Astrocyte of the cerebellum (primary cell): ENCODE measurements at regions not wholly inside any gene's neighbourhood (a gene's known extent, or its start where the extent isn't known, plus 50 kb on each side); places are given as distances from the start of the nearest gene placed in this dataset.

ENCODE experiments used
- DNase-seq: peaks from one replicate; pipeline ENCODE4 v3.0.0-alpha.2; 2011; ENCODE audit warnings: low read depth
- H3K4me3 ChIP-seq: 2 replicates; pipeline ENCODE4 v1.5.1; 2011; ENCODE audit warnings: mild to moderate bottlenecking, low read depth, low read length, moderate library complexity
- CTCF ChIP-seq: IDR thresholded peaks from 2 replicates; pipeline ENCODE4 v1.5.1; 2012; ENCODE audit warnings: low read length, low read depth, moderate library complexity, mild to moderate bottlenecking; ENCODE audit errors: missing control alignments
- in situ Hi-C: cut with HindIII; loops from 2 replicates; pipeline ENCODE4 v1.10.0; 2017; ENCODE audit warnings: low sequenced_read_pairs

GRCh38 chr2:5501807-5502206 is 190.4 kb upstream of the SOX11 start:
- no peak overlapping the region for H3K4me3 ChIP-seq
- in situ Hi-C loops = no loop called here
- TF ChIP-seq CTCF = no peak
- no peak for DNase-seq

- no peak for TF ChIP-seq CTCF
- in situ Hi-C loops = no loop called here
- no peak overlapping the region for H3K4me3 ChIP-seq
- DNase-seq = no peak
These were observed 189.8 kb upstream of the SOX11 start for GRCh38 chr2:5502385-5502784.

- no peak overlapping the region for H3K4me3 ChIP-seq
- TF ChIP-seq CTCF = no peak
- DNase-seq = no peak
- in situ Hi-C loops = no loop called here
These were observed 187.4 kb upstream of the SOX11 start for GRCh38 chr2:5504756-5505155.

- no peak overlapping the region for H3K4me3 ChIP-seq
- TF ChIP-seq CTCF = no peak
- in situ Hi-C loops = no loop called here
- DNase-seq = no peak
These were observed 184.8 kb upstream of the SOX11 start for GRCh38 chr2:5507367-5507766.

GRCh38 chr2:5509362-5509761 is 182.8 kb upstream of the SOX11 start:
- DNase-seq = no peak
- in situ Hi-C loops = no loop called here
- TF ChIP-seq CTCF = no peak
- no peak overlapping the region for H3K4me3 ChIP-seq

- no peak overlapping the region for H3K4me3 ChIP-seq
- in situ Hi-C loops = no loop called here
- no peak for TF ChIP-seq CTCF
- DNase-seq = no peak
These were observed 182.1 kb upstream of the SOX11 start for GRCh38 chr2:5510082-5510481.

GRCh38 chr2:5515693-5516092 is 176.5 kb upstream of the SOX11 start:
- TF ChIP-seq CTCF = no peak
- no peak overlapping the region for H3K4me3 ChIP-seq
- in situ Hi-C loops = no loop called here
- no peak for DNase-seq
